Loucy (cell line): ENCODE measurements at regions not wholly inside any gene's neighbourhood (a gene's known extent, or its start where the extent isn't known, plus 50 kb on each side); places are given as distances from the start of the nearest gene placed in this dataset.

Experiments
- H2AFZ ChIP-seq: fragments of 200-600 bp; sonication (generic); 2 replicates; pipeline ENCODE4 v1.6.0; 2016; ENCODE audit warnings: antibody characterized with exemption, mild to moderate bottlenecking, low read length, moderate library complexity
- H3F3A ChIP-seq: fragments of 200-600 bp; 2 replicates; pipeline ENCODE4 v1.6.0; 2016; ENCODE audit warnings: antibody characterized with exemption, low read depth, mild to moderate bottlenecking
- H3K27me3 ChIP-seq: fragments of 200-600 bp; sonication (generic); 2 replicates; pipeline ENCODE4 v1.6.1; 2014; ENCODE audit warnings: low read length, mild to moderate bottlenecking; ENCODE audit not compliant: insufficient read depth, poor library complexity, severe bottlenecking
- H3K36me3 ChIP-seq: fragments of 200-600 bp; sonication (generic); 2 replicates; pipeline ENCODE4 v1.6.1; 2016; ENCODE audit warnings: low read length; ENCODE audit not compliant: insufficient read depth
- H3K4me1 ChIP-seq: fragments of 200-600 bp; sonication (generic); 2 replicates; pipeline ENCODE4 v1.5.1; 2014; ENCODE audit warnings: low read length, mild to moderate bottlenecking; ENCODE audit not compliant: insufficient read depth, poor library complexity, severe bottlenecking
- H3K4me2 ChIP-seq: fragments of 200-600 bp; sonication (generic); 2 replicates; pipeline ENCODE4 v1.6.0; 2014; ENCODE audit warnings: antibody characterized with exemption, low read length, low read depth, mild to moderate bottlenecking; ENCODE audit not compliant: poor library complexity, severe bottlenecking
- H3K4me3 ChIP-seq: fragments of 200-600 bp; sonication (generic); 2 replicates; pipeline ENCODE4 v1.5.1; 2014; ENCODE audit warnings: low read length, mild to moderate bottlenecking, mixed read lengths; ENCODE audit not compliant: poor library complexity, severe bottlenecking
- H3K79me2 ChIP-seq: fragments of 200-600 bp; sonication (generic); 2 replicates; pipeline ENCODE4 v1.6.1; 2014; ENCODE audit warnings: low read length; ENCODE audit not compliant: insufficient read depth
- H3K9ac ChIP-seq: fragments of 200-600 bp; sonication (generic); 2 replicates; pipeline ENCODE4 v1.6.0; 2014; ENCODE audit warnings: mild to moderate bottlenecking, low read depth, low read length, moderate library complexity; ENCODE audit not compliant: poor library complexity, severe bottlenecking
- H3K9me2 ChIP-seq: fragments of 200-600 bp; sonication (generic); replicated peaks from 2 replicates; pipeline ENCODE4 v1.6.1; 2016; ENCODE audit warnings: low read depth, low read length, mixed read lengths
- H3K9me3 ChIP-seq: fragments of 200-600 bp; sonication (generic); 2 replicates; pipeline ENCODE4 v1.6.1; 2014; ENCODE audit warnings: mild to moderate bottlenecking, antibody characterized with exemption, low read length, low read depth; ENCODE audit not compliant: insufficient read depth
- H4K20me1 ChIP-seq: fragments of 200-600 bp; sonication (generic); 2 replicates; pipeline ENCODE4 v1.6.0; 2014; ENCODE audit warnings: antibody characterized with exemption, low read length, mild to moderate bottlenecking; ENCODE audit not compliant: insufficient read depth, poor library complexity, severe bottlenecking
- EZH2phosphoT487 ChIP-seq: fragments of 200-600 bp; IDR thresholded peaks from 2 replicates; pipeline ENCODE4 v1.6.1; 2018; ENCODE audit warnings: antibody characterized with exemption, mild to moderate bottlenecking, moderate library complexity, borderline replicate concordance
- TF ChIP-seq, protein P1 (sequence below): fragments of 200-600 bp; sonication (generic); conservative IDR thresholded peaks from 2 replicates; pipeline ENCODE4 v1.5.1; 2014; ENCODE audit warnings: mild to moderate bottlenecking, antibody characterized with exemption, low read length

DNA sequence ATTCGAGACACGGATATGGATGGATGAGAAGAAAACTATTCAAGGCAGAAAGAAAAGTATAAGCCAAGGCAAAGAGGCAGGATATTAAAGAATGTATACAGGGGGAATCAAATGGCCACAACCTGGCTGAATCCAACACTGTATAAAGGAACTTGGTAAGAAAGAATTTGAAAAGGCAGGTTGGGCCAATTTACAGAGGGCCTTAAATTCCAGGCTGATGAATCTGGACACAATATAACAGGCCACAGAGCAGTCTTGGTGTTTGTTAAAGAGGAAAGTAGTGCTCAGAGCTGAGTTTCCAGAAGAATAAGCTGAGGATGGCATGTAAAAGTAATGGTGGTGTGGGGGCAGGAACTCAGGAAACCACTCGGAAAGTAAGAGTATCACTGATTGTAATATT is 72.3 kb upstream of the POU2AF2 start:
- H3K4me2 ChIP-seq = no peak overlapping the region
- H2AFZ ChIP-seq = no peak overlapping the region
- no peaks in the 10 kb centered on the region for H3F3A ChIP-seq
- no peaks in the 10 kb centered on the region for H3K9me2 ChIP-seq
- no peak for TF ChIP-seq EZH2phosphoT487
- TF ChIP-seq, protein P1, sequence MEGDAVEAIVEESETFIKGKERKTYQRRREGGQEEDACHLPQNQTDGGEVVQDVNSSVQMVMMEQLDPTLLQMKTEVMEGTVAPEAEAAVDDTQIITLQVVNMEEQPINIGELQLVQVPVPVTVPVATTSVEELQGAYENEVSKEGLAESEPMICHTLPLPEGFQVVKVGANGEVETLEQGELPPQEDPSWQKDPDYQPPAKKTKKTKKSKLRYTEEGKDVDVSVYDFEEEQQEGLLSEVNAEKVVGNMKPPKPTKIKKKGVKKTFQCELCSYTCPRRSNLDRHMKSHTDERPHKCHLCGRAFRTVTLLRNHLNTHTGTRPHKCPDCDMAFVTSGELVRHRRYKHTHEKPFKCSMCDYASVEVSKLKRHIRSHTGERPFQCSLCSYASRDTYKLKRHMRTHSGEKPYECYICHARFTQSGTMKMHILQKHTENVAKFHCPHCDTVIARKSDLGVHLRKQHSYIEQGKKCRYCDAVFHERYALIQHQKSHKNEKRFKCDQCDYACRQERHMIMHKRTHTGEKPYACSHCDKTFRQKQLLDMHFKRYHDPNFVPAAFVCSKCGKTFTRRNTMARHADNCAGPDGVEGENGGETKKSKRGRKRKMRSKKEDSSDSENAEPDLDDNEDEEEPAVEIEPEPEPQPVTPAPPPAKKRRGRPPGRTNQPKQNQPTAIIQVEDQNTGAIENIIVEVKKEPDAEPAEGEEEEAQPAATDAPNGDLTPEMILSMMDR = no peak
- H4K20me1 ChIP-seq = no peaks in the 10 kb centered on the region
- no peak overlapping the region for H3K4me3 ChIP-seq
- H3K27me3 ChIP-seq = no peaks in the 10 kb centered on the region
- H3K9me3 ChIP-seq = no peaks in the 10 kb centered on the region
- no peaks in the 10 kb centered on the region for H3K79me2 ChIP-seq
- H3K9ac ChIP-seq = no peak overlapping the region
- H3K36me3 ChIP-seq = no peaks in the 10 kb centered on the region
- H3K4me1 ChIP-seq = no peaks in the 10 kb centered on the region

- H3K4me3 ChIP-seq = no peak overlapping the region
- no peaks in the 10 kb centered on the region for H3K4me1 ChIP-seq
- no peaks in the 10 kb centered on the region for H3F3A ChIP-seq
- no peak overlapping the region for H2AFZ ChIP-seq
- no peaks in the 10 kb centered on the region for H4K20me1 ChIP-seq
- H3K9ac ChIP-seq = no peak overlapping the region
- no peak overlapping the region for H3K4me2 ChIP-seq
- H3K9me2 ChIP-seq = no peaks in the 10 kb centered on the region
- no peaks in the 10 kb centered on the region for H3K9me3 ChIP-seq
- TF ChIP-seq, protein P1 = no peak
- TF ChIP-seq EZH2phosphoT487 = no peak
- no peaks in the 10 kb centered on the region for H3K27me3 ChIP-seq
- H3K79me2 ChIP-seq = no peaks in the 10 kb centered on the region
- H3K36me3 ChIP-seq = no peaks in the 10 kb centered on the region
These were observed 73.1 kb upstream of the POU2AF2 start for GRCh38 chr11:111172321-111172862.

- no peaks in the 10 kb centered on the region for H3K36me3 ChIP-seq
- H3K9ac ChIP-seq = no peak overlapping the region
- no peaks in the 10 kb centered on the region for H4K20me1 ChIP-seq
- H3K27me3 ChIP-seq = no peaks in the 10 kb centered on the region
- H3K4me2 ChIP-seq = no peak overlapping the region
- H2AFZ ChIP-seq = no peak overlapping the region
- no peaks in the 10 kb centered on the region for H3K4me1 ChIP-seq
- no peaks in the 10 kb centered on the region for H3K9me3 ChIP-seq
- H3K79me2 ChIP-seq = no peaks in the 10 kb centered on the region
- H3K9me2 ChIP-seq = no peaks in the 10 kb centered on the region
- H3F3A ChIP-seq = no peaks in the 10 kb centered on the region
- H3K4me3 ChIP-seq = no peak overlapping the region
- TF ChIP-seq, protein P1 = no peak
- no peak for TF ChIP-seq EZH2phosphoT487
These were observed 74.7 kb upstream of the POU2AF2 start for GRCh38 chr11:111170761-111171379.
